ENCODE measurements at regions not wholly inside any gene's neighbourhood (a gene's known extent, or its start where the extent isn't known, plus 50 kb on each side); places are given as distances from the start of the nearest gene placed in this dataset.

- no peak for DNase-seq (ENCODE audit: low read depth)
Observed at GRCh38 chr14:94682736-94683135, 70.5 kb downstream of the SERPINA3 start.

GRCh38 chr14:94682061-94682516 is 69.9 kb downstream of the SERPINA3 start:
- no peak for DNase-seq (ENCODE audit: low read depth)

GRCh38 chr14:94681300-94682060 is 69.3 kb downstream of the SERPINA3 start:
- DNase-seq (ENCODE audit: low read depth), result peak; percentile 56

- no peak for DNase-seq (ENCODE audit: low read depth)
Observed at GRCh38 chr14:94680862-94681288, 68.7 kb downstream of the SERPINA3 start.

- DNase-seq (ENCODE audit: low read depth), result no peak
Observed at GRCh38 chr14:94679937-94680861, 68.0 kb downstream of the SERPINA3 start.

GRCh38 chr14:94679106-94679810 is 67.1 kb downstream of the SERPINA3 start:
- peak; percentile 16 for DNase-seq (ENCODE audit: low read depth)

- no peak for DNase-seq (ENCODE audit: low read depth)
Observed at GRCh38 chr14:94677747-94678146, 65.6 kb downstream of the SERPINA3 start.

GRCh38 chr14:94677213-94677612 is 65.0 kb downstream of the SERPINA3 start:
- DNase-seq (ENCODE audit: low read depth), result no peak

- DNase-seq (ENCODE audit: low read depth), result no peak
Observed at GRCh38 chr14:94676495-94677185, 64.4 kb downstream of the SERPINA3 start.

- no peak for DNase-seq (ENCODE audit: low read depth)
Observed at GRCh38 chr14:94675036-94675435, 62.8 kb downstream of the SERPINA3 start.

GRCh38 chr14:94673781-94674231 is 61.6 kb downstream of the SERPINA3 start:
- peak; percentile 16 for DNase-seq (ENCODE audit: low read depth)
